Progenitor cell of endocrine pancreas (in vitro differentiated cells): ENCODE measurements at regions not wholly inside any gene's neighbourhood (a gene's known extent, or its start where the extent isn't known, plus 50 kb on each side); places are given as distances from the start of the nearest gene placed in this dataset.

ENCODE experiments used
- DNase-seq: peaks from one replicate; pipeline ENCODE4 v3.0.0; 2021; ENCODE audit warnings: low spot score; ENCODE audit not compliant: unreplicated experiment
- H3K27ac Mint-ChIP-seq: 2 replicates; pipeline ENCODE4 v1.8.0; 2021; ENCODE audit warnings: mild to moderate bottlenecking, moderate library complexity, mixed read lengths
- H3K27me3 Mint-ChIP-seq: 2 replicates; pipeline ENCODE4 v1.8.0; 2021; ENCODE audit warnings: mixed read lengths
- H3K36me3 Mint-ChIP-seq: 2 replicates; pipeline ENCODE4 v1.8.0; 2022; ENCODE audit warnings: mixed read lengths; ENCODE audit not compliant: insufficient read depth
- H3K4me1 Mint-ChIP-seq: 2 replicates; pipeline ENCODE4 v1.8.0; 2021; ENCODE audit warnings: low read depth, mixed read lengths
- H3K4me3 Mint-ChIP-seq: 2 replicates; pipeline ENCODE4 v1.8.0; 2021; ENCODE audit warnings: low read depth, mild to moderate bottlenecking, moderate library complexity, mixed read lengths
- H3K9me3 Mint-ChIP-seq: 2 replicates; pipeline ENCODE4 v1.8.0; 2021; ENCODE audit warnings: low read depth, mixed read lengths
- CTCF ChIP-seq: fragments of 200-600 bp; sonication (generic); IDR thresholded peaks from one replicate; pipeline ENCODE4 v1.5.0; 2021; ENCODE audit warnings: antibody characterized with exemption, mild to moderate bottlenecking; ENCODE audit not compliant: unreplicated experiment

GRCh38 chr11:40032331-40032730 lies 1427.1 kb downstream of the LRRC4C start:
- peaks cover 14% of the 10 kb centered on the region for H3K9me3 Mint-ChIP-seq
- peaks cover 17% of the 10 kb centered on the region for H3K4me1 Mint-ChIP-seq
- H3K4me3 Mint-ChIP-seq = no peak overlapping the region
- no peaks in the 10 kb centered on the region for H3K36me3 Mint-ChIP-seq
- DNase-seq = no peak
- H3K27ac Mint-ChIP-seq = no peak overlapping the region
- no peaks in the 10 kb centered on the region for H3K27me3 Mint-ChIP-seq
- no peak for TF ChIP-seq CTCF

GRCh38 chr11:40030867-40031266 lies 1428.6 kb downstream of the LRRC4C start:
- H3K4me3 Mint-ChIP-seq = no peak overlapping the region
- H3K36me3 Mint-ChIP-seq = no peaks in the 10 kb centered on the region
- peak overlapping the region; percentile 66 for H3K27ac Mint-ChIP-seq
- TF ChIP-seq CTCF = no peak
- H3K27me3 Mint-ChIP-seq = no peaks in the 10 kb centered on the region
- H3K4me1 Mint-ChIP-seq = peaks cover 17% of the 10 kb centered on the region
- H3K9me3 Mint-ChIP-seq = peaks cover 6% of the 10 kb centered on the region
- DNase-seq = no peak

- Mint-ChIP-seq H3K9me3 (peaks cover 6% of the 10 kb centered on the region), H3K4me1 (peaks cover 17% of the 10 kb centered on the region), H3K4me3 (no peak overlapping the region), H3K27ac (peak overlapping the region; percentile 21), H3K36me3 (no peaks in the 10 kb centered on the region), H3K27me3 (no peaks in the 10 kb centered on the region)
- no peak for TF ChIP-seq CTCF
- DNase-seq = no peak
Observed at GRCh38 chr11:40029391-40029790, 1430.1 kb downstream of the LRRC4C start.

GRCh38 chr11:40027720-40028119 lies 1431.7 kb downstream of the LRRC4C start:
- Mint-ChIP-seq H3K9me3 (peaks cover 6% of the 10 kb centered on the region), H3K36me3 (no peaks in the 10 kb centered on the region), H3K27me3 (no peaks in the 10 kb centered on the region), H3K4me3 (no peak overlapping the region), H3K4me1 (peaks cover 18% of the 10 kb centered on the region), H3K27ac (no peak overlapping the region)
- TF ChIP-seq CTCF = no peak
- DNase-seq = no peak

- no peak overlapping the region for H3K27ac Mint-ChIP-seq
- peaks cover 4% of the 10 kb centered on the region for H3K9me3 Mint-ChIP-seq
- TF ChIP-seq CTCF = no peak
- no peaks in the 10 kb centered on the region for H3K36me3 Mint-ChIP-seq
- no peaks in the 10 kb centered on the region for H3K27me3 Mint-ChIP-seq
- no peak overlapping the region for H3K4me3 Mint-ChIP-seq
- H3K4me1 Mint-ChIP-seq = peaks cover 4% of the 10 kb centered on the region
- DNase-seq = no peak
Observed at GRCh38 chr11:40023724-40024123, 1435.7 kb downstream of the LRRC4C start.
